ENCODE measurements at regions not wholly inside any gene's neighbourhood (a gene's known extent, or its start where the extent isn't known, plus 50 kb on each side); places are given as distances from the start of the nearest gene placed in this dataset.
A peak's percentile ranks its signal among the peaks of the same experiment; 100 is the strongest.

- peak; percentile 1 for DNase-seq (ENCODE audit: low read depth)
- no peak for TF ChIP-seq CTCF (conservative IDR thresholded peaks at IDR 0.05; ENCODE audit: control insufficient read depth, insufficient read depth, low read depth, low read length)
- H3K4me3 ChIP-seq (ENCODE audit: control insufficient read depth, low read depth, low read length) = no peak overlapping the region
These were observed 970.7 kb downstream of the KCNT2 start for GRCh38 chr1:195637539-195637938.

- no peak for DNase-seq (ENCODE audit: low read depth)
- no peak for TF ChIP-seq CTCF (conservative IDR thresholded peaks at IDR 0.05; ENCODE audit: control insufficient read depth, insufficient read depth, low read depth, low read length)
- no peak overlapping the region for H3K4me3 ChIP-seq (ENCODE audit: control insufficient read depth, low read depth, low read length)
These were observed 990.0 kb downstream of the KCNT2 start for GRCh38 chr1:195618287-195618686.

GRCh38 chr1:195617106-195617505 is 991.1 kb downstream of the KCNT2 start:
- no peak for TF ChIP-seq CTCF (conservative IDR thresholded peaks at IDR 0.05; ENCODE audit: control insufficient read depth, insufficient read depth, low read depth, low read length)
- DNase-seq (ENCODE audit: low read depth) = no peak
- H3K4me3 ChIP-seq (ENCODE audit: control insufficient read depth, low read depth, low read length) = no peak overlapping the region

- TF ChIP-seq CTCF (conservative IDR thresholded peaks at IDR 0.05; ENCODE audit: control insufficient read depth, insufficient read depth, low read depth, low read length) = peak; percentile 27
- DNase-seq (ENCODE audit: low read depth) = no peak
These were observed 999.4 kb downstream of the KCNT2 start for GRCh38 chr1:195608883-195609282.

GRCh38 chr1:195606483-195606882 is 1001.8 kb downstream of the KCNT2 start:
- no peak for TF ChIP-seq CTCF (conservative IDR thresholded peaks at IDR 0.05; ENCODE audit: control insufficient read depth, insufficient read depth, low read depth, low read length)
- H3K4me3 ChIP-seq (ENCODE audit: control insufficient read depth, low read depth, low read length) = no peak overlapping the region
- no peak for DNase-seq (ENCODE audit: low read depth)

More at GRCh38 chr1:195608883-195609282, 999.4 kb downstream of the KCNT2 start:
- H3K4me3 ChIP-seq (ENCODE audit: control insufficient read depth, low read depth, low read length) = no peak overlapping the region

- DNase-seq (ENCODE audit: low read depth) = peak; percentile 89
- no peak overlapping the region for H3K4me3 ChIP-seq (ENCODE audit: control insufficient read depth, low read depth, low read length)
- no peak for TF ChIP-seq CTCF (conservative IDR thresholded peaks at IDR 0.05; ENCODE audit: control insufficient read depth, insufficient read depth, low read depth, low read length)
These were observed 1004.0 kb downstream of the KCNT2 start for GRCh38 chr1:195604287-195604686.

- no peak for TF ChIP-seq CTCF (conservative IDR thresholded peaks at IDR 0.05; ENCODE audit: control insufficient read depth, insufficient read depth, low read depth, low read length)
- H3K4me3 ChIP-seq (ENCODE audit: control insufficient read depth, low read depth, low read length) = no peak overlapping the region
- DNase-seq (ENCODE audit: low read depth) = no peak
These were observed 1010.3 kb downstream of the KCNT2 start for GRCh38 chr1:195597891-195598290.
